GM23338 (cell line): ENCODE measurements at regions not wholly inside any gene's neighbourhood (a gene's known extent, or its start where the extent isn't known, plus 50 kb on each side); places are given as distances from the start of the nearest gene placed in this dataset.

ENCODE experiments used
- ATAC-seq: fragments of 200-7000 bp; cut with Tn5 transposase; 3 replicates; pipeline ENCODE4 v1.9.1; 2020
- DNase-seq: peaks from one replicate; pipeline ENCODE4 v3.0.0-alpha.2; 2015; ENCODE audit warnings: low spot score
- H2AFZ ChIP-seq: fragments of 200-600 bp; sonication (generic); 2 replicates; pipeline ENCODE4 v1.8.0; 2016; ENCODE audit warnings: antibody characterized with exemption, mild to moderate bottlenecking, moderate library complexity
- H3F3A ChIP-seq: fragments of 200-600 bp; sonication (generic); replicated peaks from 2 replicates; pipeline ENCODE4 v1.8.0; 2017; ENCODE audit warnings: antibody characterized with exemption, mixed run types, low read depth
- H3K27ac ChIP-seq: fragments of 200-600 bp; sonication (generic); 2 replicates; pipeline ENCODE4 v1.6.1; 2016; ENCODE audit warnings: low read depth
- H3K27me3 ChIP-seq: fragments of 200-600 bp; sonication (generic); 2 replicates; pipeline ENCODE4 v1.8.0; 2016; ENCODE audit warnings: mild to moderate bottlenecking, mixed run types, moderate library complexity; ENCODE audit not compliant: insufficient read depth
- H3K36me3 ChIP-seq: fragments of 200-600 bp; sonication (generic); 2 replicates; pipeline ENCODE4 v1.8.0; 2016; ENCODE audit warnings: mild to moderate bottlenecking; ENCODE audit not compliant: insufficient read depth
- H3K4me1 ChIP-seq: fragments of 200-600 bp; sonication (generic); 2 replicates; pipeline ENCODE4 v1.8.0; 2016; ENCODE audit warnings: mild to moderate bottlenecking, moderate library complexity; ENCODE audit not compliant: insufficient read depth
- H3K4me2 ChIP-seq: fragments of 200-600 bp; sonication (generic); 2 replicates; pipeline ENCODE4 v1.7.1; 2017; ENCODE audit warnings: mixed run types
- H3K4me3 ChIP-seq: fragments of 200-600 bp; sonication (generic); 2 replicates; pipeline ENCODE4 v1.6.1; 2016; ENCODE audit warnings: mixed run types
- H3K79me2 ChIP-seq: fragments of 200-600 bp; sonication (generic); replicated peaks from 2 replicates; pipeline ENCODE4 v1.8.0; 2017; ENCODE audit warnings: mild to moderate bottlenecking; ENCODE audit not compliant: insufficient read depth
- H3K9me2 ChIP-seq: fragments of 200-600 bp; sonication (generic); 2 replicates; pipeline ENCODE4 v1.8.0; 2017; ENCODE audit not compliant: insufficient read depth
- H4K20me1 ChIP-seq: fragments of 200-600 bp; sonication (generic); replicated peaks from 2 replicates; pipeline ENCODE4 v1.8.0; 2017; ENCODE audit warnings: mild to moderate bottlenecking; ENCODE audit not compliant: insufficient read depth
- H3K27ac Mint-ChIP-seq: 2 replicates; pipeline ENCODE4 v1.8.0; 2020; ENCODE audit warnings: inconsistent platforms, mild to moderate bottlenecking, moderate library complexity, mixed read lengths
- H3K27me3 Mint-ChIP-seq: 3 replicates; pipeline ENCODE4 v1.8.0; 2022; ENCODE audit warnings: low read depth, mild to moderate bottlenecking, moderate library complexity, mixed read lengths, inconsistent platforms; ENCODE audit not compliant: insufficient read depth, poor library complexity
- H3K36me3 Mint-ChIP-seq: 3 replicates; pipeline ENCODE4 v1.8.0; 2021; ENCODE audit warnings: low read depth, mild to moderate bottlenecking, inconsistent platforms, moderate library complexity, mixed read lengths
- H3K4me1 Mint-ChIP-seq: 3 replicates; pipeline ENCODE4 v1.8.0; 2020; ENCODE audit warnings: mild to moderate bottlenecking, inconsistent platforms, mixed read lengths
- H3K4me3 Mint-ChIP-seq: 3 replicates; pipeline ENCODE4 v1.8.0; 2021; ENCODE audit warnings: moderate library complexity, mild to moderate bottlenecking, inconsistent platforms, mixed read lengths
- H3K9me3 Mint-ChIP-seq: 3 replicates; pipeline ENCODE4 v1.8.0; 2020; ENCODE audit warnings: moderate library complexity, mild to moderate bottlenecking, inconsistent platforms, mixed read lengths
- CREB1 ChIP-seq: fragments of 250-450 bp; sonication (Bioruptor Pico); IDR thresholded peaks from 2 replicates; pipeline ENCODE4 v1.5.0; 2020; ENCODE audit warnings: low read depth, mild to moderate bottlenecking, moderate library complexity
- EZH2 ChIP-seq: fragments of 200-600 bp; sonication (generic); IDR thresholded peaks from one replicate; pipeline ENCODE4 v1.8.0; 2017; ENCODE audit warnings: antibody characterized with exemption, mild to moderate bottlenecking, low read depth; ENCODE audit not compliant: unreplicated experiment
- EZH2phosphoT487 ChIP-seq: fragments of 200-600 bp; sonication (generic); IDR thresholded peaks from one replicate; pipeline ENCODE4 v1.8.1; 2018; ENCODE audit warnings: antibody characterized with exemption; ENCODE audit not compliant: unreplicated experiment
- JUNB ChIP-seq: IDR thresholded peaks from one replicate; pipeline ENCODE4 v1.6.1; 2016; ENCODE audit warnings: antibody characterized with exemption; ENCODE audit not compliant: unreplicated experiment
- NANOG ChIP-seq: IDR thresholded peaks from 2 replicates; pipeline ENCODE4 v1.6.1; 2016; ENCODE audit warnings: antibody characterized with exemption, borderline replicate concordance
- POLR2AphosphoS5 ChIP-seq: IDR thresholded peaks from 2 replicates; pipeline ENCODE4 v1.6.1; 2016; ENCODE audit warnings: antibody characterized with exemption, low read depth
- STAT1 ChIP-seq: IDR thresholded peaks from one replicate; pipeline ENCODE4 v1.6.1; 2016; ENCODE audit warnings: antibody characterized with exemption; ENCODE audit not compliant: unreplicated experiment
- ZNF114 ChIP-seq: fragments of 250-450 bp; sonication (Bioruptor Pico); IDR thresholded peaks from 2 replicates; pipeline ENCODE4 v1.5.0; 2020; ENCODE audit warnings: mild to moderate bottlenecking, moderate library complexity
- ZNF331 ChIP-seq: fragments of 250-450 bp; sonication (Bioruptor Pico); IDR thresholded peaks from 2 replicates; pipeline ENCODE4 v1.5.0; 2020; ENCODE audit warnings: low read depth, mild to moderate bottlenecking, moderate library complexity
- TF ChIP-seq, protein P1 (sequence below), 2 experiments: fragments of 200-600 bp in 1 of 2; sonication (generic) in 1 of 2; conservative IDR thresholded peaks; 2 replicates each; pipeline versions ENCODE4 v1.5.1 to v1.6.1; 2016 to 2017; ENCODE audit warnings: antibody characterized with exemption in 2 of 2, low read depth in 2 of 2, mild to moderate bottlenecking in 2 of 2, moderate library complexity in 1 of 2
- TF ChIP-seq, protein P2 (sequence below): IDR thresholded peaks from 2 replicates; pipeline ENCODE4 v1.6.1; 2016; ENCODE audit warnings: antibody characterized with exemption

DNA sequence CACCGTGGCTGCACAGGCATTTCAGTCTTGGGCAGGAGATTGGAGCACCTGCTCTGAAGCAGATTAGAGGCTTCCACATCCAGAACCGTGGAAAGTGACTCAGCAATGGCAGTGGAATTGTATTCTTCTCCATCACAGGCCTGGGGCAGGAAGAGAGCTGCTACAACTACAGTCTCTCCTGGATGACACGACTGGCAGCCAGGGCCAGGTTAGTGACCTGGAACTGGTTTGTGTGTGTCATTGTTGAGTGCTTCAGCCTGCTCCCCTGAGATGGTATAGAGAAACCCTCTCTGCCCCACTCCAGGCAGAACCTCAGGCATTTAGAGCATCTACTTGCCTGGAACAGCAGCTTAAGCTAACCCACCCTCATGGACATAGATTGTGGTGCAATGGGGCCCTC lies 596.5 kb upstream of the INTU start (continued):
- no peak for TF ChIP-seq STAT1
- no peak for TF ChIP-seq EZH2phosphoT487
- no peak for TF ChIP-seq ZNF331 (CRISPR knock-in tag)

DNA sequence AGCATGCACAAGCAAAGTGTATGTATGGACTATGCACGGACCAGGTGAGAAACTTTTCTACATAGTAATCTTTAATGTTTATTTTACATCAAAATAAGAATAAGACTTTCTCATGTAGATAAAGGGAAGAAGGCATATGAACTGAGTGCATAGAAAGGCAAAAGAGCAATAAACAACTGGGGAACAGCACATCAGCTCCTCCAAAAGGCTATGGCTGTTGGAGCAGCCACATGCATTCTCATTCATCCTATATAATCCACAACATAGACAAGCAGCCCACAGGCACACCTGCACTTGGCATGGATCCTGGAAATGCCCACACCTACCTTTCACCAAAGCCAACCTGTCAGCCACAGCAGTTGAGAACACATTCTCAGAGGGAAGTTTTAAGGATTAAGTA lies 586.9 kb upstream of the INTU start:
- TF ChIP-seq NANOG (peak; percentile 85), POLR2AphosphoS5 (no peak)
- TF ChIP-seq, protein P1, sequence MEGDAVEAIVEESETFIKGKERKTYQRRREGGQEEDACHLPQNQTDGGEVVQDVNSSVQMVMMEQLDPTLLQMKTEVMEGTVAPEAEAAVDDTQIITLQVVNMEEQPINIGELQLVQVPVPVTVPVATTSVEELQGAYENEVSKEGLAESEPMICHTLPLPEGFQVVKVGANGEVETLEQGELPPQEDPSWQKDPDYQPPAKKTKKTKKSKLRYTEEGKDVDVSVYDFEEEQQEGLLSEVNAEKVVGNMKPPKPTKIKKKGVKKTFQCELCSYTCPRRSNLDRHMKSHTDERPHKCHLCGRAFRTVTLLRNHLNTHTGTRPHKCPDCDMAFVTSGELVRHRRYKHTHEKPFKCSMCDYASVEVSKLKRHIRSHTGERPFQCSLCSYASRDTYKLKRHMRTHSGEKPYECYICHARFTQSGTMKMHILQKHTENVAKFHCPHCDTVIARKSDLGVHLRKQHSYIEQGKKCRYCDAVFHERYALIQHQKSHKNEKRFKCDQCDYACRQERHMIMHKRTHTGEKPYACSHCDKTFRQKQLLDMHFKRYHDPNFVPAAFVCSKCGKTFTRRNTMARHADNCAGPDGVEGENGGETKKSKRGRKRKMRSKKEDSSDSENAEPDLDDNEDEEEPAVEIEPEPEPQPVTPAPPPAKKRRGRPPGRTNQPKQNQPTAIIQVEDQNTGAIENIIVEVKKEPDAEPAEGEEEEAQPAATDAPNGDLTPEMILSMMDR (conservative IDR thresholded peaks at IDR 0.05; ENCODE audit: low read depth in 2 of 2): peak in 1 of 2 experiments; percentile 27; a peak in 1 of 4 replicates
- peak overlapping the region; percentile 93 for H3K27ac ChIP-seq

DNA sequence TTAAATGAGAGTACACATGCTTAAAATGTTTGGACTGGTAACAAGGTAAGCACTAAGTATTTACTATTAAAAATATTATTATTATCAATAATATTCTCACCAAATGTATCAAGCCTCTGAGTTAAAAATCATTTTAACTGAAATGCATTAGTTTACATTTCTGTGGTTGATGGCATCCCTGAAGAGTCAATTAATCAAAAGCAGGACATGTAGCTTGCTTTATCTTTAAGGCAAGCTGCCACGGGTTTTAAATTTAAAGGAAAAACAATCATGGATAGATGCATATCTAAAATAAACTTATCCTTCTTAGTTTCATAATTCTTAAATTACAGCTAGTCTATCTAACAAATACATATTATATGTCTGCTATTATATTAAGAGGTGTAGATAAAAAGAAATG lies 584.8 kb upstream of the INTU start:
- no peak overlapping the region for H3K27ac ChIP-seq
- peaks cover 60% of the 10 kb centered on the region for H3K4me1 ChIP-seq
- H2AFZ ChIP-seq: no peak overlapping the region
- Mint-ChIP-seq H3K4me3 (no peak overlapping the region), H3K27ac (no peak overlapping the region), H3K36me3 (peaks cover 11% of the 10 kb centered on the region; the same call in 2 of the 3 replicates), H3K9me3 (no peaks in the 10 kb centered on the region; the same call in 2 of the 3 replicates), H3K4me1 (peaks cover 55% of the 10 kb centered on the region), H3K27me3 (peaks cover 2% of the 10 kb centered on the region)
- no peaks in the 10 kb centered on the region for H3K27me3 ChIP-seq
- TF ChIP-seq CREB1 (CRISPR knock-in tag): no peak
- TF ChIP-seq POLR2AphosphoS5: no peak
- no peak for TF ChIP-seq JUNB
- no peak for TF ChIP-seq ZNF114 (CRISPR knock-in tag)
- TF ChIP-seq EZH2: no peak
- no peak for TF ChIP-seq NANOG
- no peak for TF ChIP-seq EZH2phosphoT487
- TF ChIP-seq, protein P2, sequence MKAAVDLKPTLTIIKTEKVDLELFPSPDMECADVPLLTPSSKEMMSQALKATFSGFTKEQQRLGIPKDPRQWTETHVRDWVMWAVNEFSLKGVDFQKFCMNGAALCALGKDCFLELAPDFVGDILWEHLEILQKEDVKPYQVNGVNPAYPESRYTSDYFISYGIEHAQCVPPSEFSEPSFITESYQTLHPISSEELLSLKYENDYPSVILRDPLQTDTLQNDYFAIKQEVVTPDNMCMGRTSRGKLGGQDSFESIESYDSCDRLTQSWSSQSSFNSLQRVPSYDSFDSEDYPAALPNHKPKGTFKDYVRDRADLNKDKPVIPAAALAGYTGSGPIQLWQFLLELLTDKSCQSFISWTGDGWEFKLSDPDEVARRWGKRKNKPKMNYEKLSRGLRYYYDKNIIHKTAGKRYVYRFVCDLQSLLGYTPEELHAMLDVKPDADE: no peak
- H3F3A ChIP-seq: no peaks in the 10 kb centered on the region
- H3K9me2 ChIP-seq: 0 out of 2 replicates have a peak, but pooled peaks cover 5% of the 10 kb centered on the region
- H3K4me3 ChIP-seq: no peak overlapping the region
- no peaks in the 10 kb centered on the region for H3K79me2 ChIP-seq
- H3K4me2 ChIP-seq: no peak overlapping the region
- no peaks in the 10 kb centered on the region for H4K20me1 ChIP-seq
- DNase-seq (no peak), ATAC-seq (no peak)
- no peaks in the 10 kb centered on the region for H3K36me3 ChIP-seq

More for the DNA sequence above, 586.9 kb upstream of the INTU start:
- Mint-ChIP-seq H3K9me3 (peaks cover 6% of the 10 kb centered on the region; the same call in 2 of the 3 replicates), H3K27ac (peak overlapping the region; percentile 95), H3K4me1 (peaks cover 53% of the 10 kb centered on the region), H3K27me3 (peaks cover 2% of the 10 kb centered on the region), H3K4me3 (no peak overlapping the region), H3K36me3 (peaks cover 22% of the 10 kb centered on the region)
- Histone ChIP-seq H3K4me2 (0 out of 2 replicates have a peak overlapping the region, but pooled peaks have one; percentile 15), H3F3A (no peaks in the 10 kb centered on the region), H2AFZ (no peak overlapping the region), H3K9me2 (0 out of 2 replicates have a peak, but pooled peaks cover 5% of the 10 kb centered on the region), H4K20me1 (no peaks in the 10 kb centered on the region), H3K27me3 (no peaks in the 10 kb centered on the region), H3K4me1 (peaks cover 60% of the 10 kb centered on the region), H3K4me3 (no peak overlapping the region), H3K36me3 (no peaks in the 10 kb centered on the region), H3K79me2 (no peaks in the 10 kb centered on the region)
- DNase-seq: peak; percentile 28
- ATAC-seq: peak; percentile 87
